A673 (cell line): ENCODE measurements at regions not wholly inside any gene's neighbourhood (a gene's known extent, or its start where the extent isn't known, plus 50 kb on each side); places are given as distances from the start of the nearest gene placed in this dataset.

Experiments
- BruUV-seq: library from RNA; stranded (reverse); fragments of 400-500 nt; replicated peaks from 2 replicates; lab custom pipeline; 2021; lab: Mats Ljungman, UMichigan
- CTCF ChIA-PET: fragments of 300-600 bp; sonication (Branson Sonifier 250); formaldehyde crosslinking; loops from one replicate; lab custom pipeline; 2022; ENCODE audit warnings: antibody characterized with exemption; lab: Charles Lee
- POLR2A ChIA-PET: fragments of 300-600 bp; sonication (Branson Sonifier 250); formaldehyde crosslinking; loops from one replicate; lab custom pipeline; 2022; ENCODE audit warnings: antibody characterized with exemption; ENCODE audit not compliant: low non-redundant PET; lab: Charles Lee
- DNase-seq: peaks from one replicate; pipeline ENCODE4 v3.0.0-alpha.2; 2015; ENCODE audit warnings: low spot score
- H3K27ac ChIP-seq: fragments of 200-600 bp; sonication (generic); 2 replicates; pipeline ENCODE4 v1.5.1; 2016; ENCODE audit warnings: mixed run types, low read depth, mild to moderate bottlenecking, mixed read lengths, antibody characterized with exemption, low read length; ENCODE audit not compliant: poor library complexity, severe bottlenecking
- H3K27me3 ChIP-seq: fragments of 200-600 bp; sonication (generic); replicated peaks from 2 replicates; pipeline ENCODE4 v1.6.1; 2017; ENCODE audit warnings: mixed run types, low read depth, mild to moderate bottlenecking, mixed read lengths, antibody characterized with exemption, low read length; ENCODE audit not compliant: insufficient read depth, poor library complexity
- H3K36me3 ChIP-seq: fragments of 200-600 bp; sonication (generic); 2 replicates; pipeline ENCODE4 v1.6.1; 2016; ENCODE audit warnings: mixed run types, mild to moderate bottlenecking, mixed read lengths, antibody characterized with exemption, low read length; ENCODE audit not compliant: insufficient read depth, poor library complexity, severe bottlenecking
- H3K4me1 ChIP-seq: fragments of 200-600 bp; sonication (generic); 2 replicates; pipeline ENCODE4 v1.6.1; 2017; ENCODE audit warnings: mixed run types, mild to moderate bottlenecking, mixed read lengths, antibody characterized with exemption, low read length; ENCODE audit not compliant: insufficient read depth, poor library complexity, severe bottlenecking
- H3K4me3 ChIP-seq: fragments of 200-600 bp; sonication (generic); 2 replicates; pipeline ENCODE4 v1.5.1; 2016; ENCODE audit warnings: low read depth, mixed run types, mild to moderate bottlenecking, mixed read lengths, low read length; ENCODE audit not compliant: poor library complexity, severe bottlenecking
- H3K9me3 ChIP-seq: fragments of 200-600 bp; sonication (generic); 2 replicates; pipeline ENCODE4 v1.6.1; 2016; ENCODE audit warnings: mixed run types, low read depth, mild to moderate bottlenecking, mixed read lengths, antibody characterized with exemption, low read length; ENCODE audit not compliant: poor library complexity, severe bottlenecking
- EZH2 ChIP-seq: fragments of 200-600 bp; sonication (generic); IDR thresholded peaks from 2 replicates; pipeline ENCODE4 v1.6.1; 2017; ENCODE audit warnings: borderline replicate concordance, low read depth, mild to moderate bottlenecking, mixed read lengths, antibody characterized with exemption, low read length; ENCODE audit not compliant: poor library complexity, severe bottlenecking
- intact Hi-C: fragments of 100-400 bp; cut with micrococcal nuclease; formaldehyde crosslinking; loops from one replicate; pipeline ENCODE4 v1.10.0; 2022; ENCODE audit not compliant: unreplicated experiment
- TF ChIP-seq, protein P1 (sequence below): fragments of 300-800, 200-600 bp; sonication (generic); conservative IDR thresholded peaks from 2 replicates; pipeline ENCODE4 v1.5.1; 2017; ENCODE audit warnings: low read depth, mild to moderate bottlenecking, antibody characterized with exemption, low read length, moderate library complexity, mixed read lengths

DNA sequence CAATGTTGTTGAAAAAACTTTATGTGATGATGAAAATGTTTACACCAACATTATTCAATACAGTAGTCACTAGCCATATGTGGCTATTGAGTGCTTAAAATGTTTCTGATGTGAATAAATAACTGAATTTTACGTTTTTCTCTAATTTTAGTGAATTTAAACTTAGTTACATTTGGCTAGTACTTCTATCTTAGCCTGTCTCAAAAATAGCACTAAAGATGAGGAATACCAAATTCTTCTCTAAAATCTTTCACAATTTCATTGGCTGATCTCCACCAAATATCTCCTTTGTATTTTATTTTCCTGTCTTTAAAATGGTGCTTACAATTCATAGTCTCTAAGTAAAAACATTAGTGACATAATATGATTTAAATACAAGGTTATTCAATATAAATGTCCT lies 83.7 kb upstream of the RND3 start:
- CTCF ChIA-PET: no interaction called here
- H3K4me1 ChIP-seq: no peaks in the 10 kb centered on the region
- H3K9me3 ChIP-seq: no peaks in the 10 kb centered on the region
- TF ChIP-seq, protein P1, sequence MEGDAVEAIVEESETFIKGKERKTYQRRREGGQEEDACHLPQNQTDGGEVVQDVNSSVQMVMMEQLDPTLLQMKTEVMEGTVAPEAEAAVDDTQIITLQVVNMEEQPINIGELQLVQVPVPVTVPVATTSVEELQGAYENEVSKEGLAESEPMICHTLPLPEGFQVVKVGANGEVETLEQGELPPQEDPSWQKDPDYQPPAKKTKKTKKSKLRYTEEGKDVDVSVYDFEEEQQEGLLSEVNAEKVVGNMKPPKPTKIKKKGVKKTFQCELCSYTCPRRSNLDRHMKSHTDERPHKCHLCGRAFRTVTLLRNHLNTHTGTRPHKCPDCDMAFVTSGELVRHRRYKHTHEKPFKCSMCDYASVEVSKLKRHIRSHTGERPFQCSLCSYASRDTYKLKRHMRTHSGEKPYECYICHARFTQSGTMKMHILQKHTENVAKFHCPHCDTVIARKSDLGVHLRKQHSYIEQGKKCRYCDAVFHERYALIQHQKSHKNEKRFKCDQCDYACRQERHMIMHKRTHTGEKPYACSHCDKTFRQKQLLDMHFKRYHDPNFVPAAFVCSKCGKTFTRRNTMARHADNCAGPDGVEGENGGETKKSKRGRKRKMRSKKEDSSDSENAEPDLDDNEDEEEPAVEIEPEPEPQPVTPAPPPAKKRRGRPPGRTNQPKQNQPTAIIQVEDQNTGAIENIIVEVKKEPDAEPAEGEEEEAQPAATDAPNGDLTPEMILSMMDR: no peak
- no peak for TF ChIP-seq EZH2
- no peak for DNase-seq
- BruUV-seq: no TSS peak
- no peak overlapping the region for H3K27ac ChIP-seq
- H3K36me3 ChIP-seq: no peaks in the 10 kb centered on the region
- H3K4me3 ChIP-seq: no peak overlapping the region
- intact Hi-C loops: no loop called here
- no peaks in the 10 kb centered on the region for H3K27me3 ChIP-seq
- POLR2A ChIA-PET: no interaction called here

DNA sequence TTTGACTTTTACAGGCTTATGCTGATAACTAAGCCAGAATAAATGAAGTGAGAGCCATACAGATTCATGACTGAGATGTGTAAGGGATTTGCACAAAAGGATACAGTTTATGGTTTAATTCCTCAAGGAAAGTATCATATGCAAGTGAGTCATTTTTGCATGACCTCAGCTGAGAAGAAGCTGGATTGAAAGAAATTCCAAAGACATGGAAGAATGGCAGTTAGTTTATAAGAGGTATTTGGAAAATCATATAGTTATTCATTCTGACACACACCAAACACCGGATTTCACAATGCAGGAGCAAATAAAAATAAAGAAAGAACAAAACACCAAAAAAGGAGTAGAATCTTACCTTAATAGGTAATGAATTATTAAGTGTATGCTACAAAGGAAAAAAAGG lies 83.2 kb upstream of the RND3 start:
- H3K4me1 ChIP-seq: no peaks in the 10 kb centered on the region
- ChIA-PET CTCF (no interaction called here), POLR2A (no interaction called here)
- DNase-seq: no peak
- TF ChIP-seq, protein P1: no peak
- TF ChIP-seq EZH2: no peak
- H3K4me3 ChIP-seq: no peak overlapping the region
- no peaks in the 10 kb centered on the region for H3K9me3 ChIP-seq
- no peaks in the 10 kb centered on the region for H3K36me3 ChIP-seq
- H3K27ac ChIP-seq: no peak overlapping the region
- BruUV-seq: no TSS peak
- intact Hi-C loops: no loop called here
- no peaks in the 10 kb centered on the region for H3K27me3 ChIP-seq

DNA sequence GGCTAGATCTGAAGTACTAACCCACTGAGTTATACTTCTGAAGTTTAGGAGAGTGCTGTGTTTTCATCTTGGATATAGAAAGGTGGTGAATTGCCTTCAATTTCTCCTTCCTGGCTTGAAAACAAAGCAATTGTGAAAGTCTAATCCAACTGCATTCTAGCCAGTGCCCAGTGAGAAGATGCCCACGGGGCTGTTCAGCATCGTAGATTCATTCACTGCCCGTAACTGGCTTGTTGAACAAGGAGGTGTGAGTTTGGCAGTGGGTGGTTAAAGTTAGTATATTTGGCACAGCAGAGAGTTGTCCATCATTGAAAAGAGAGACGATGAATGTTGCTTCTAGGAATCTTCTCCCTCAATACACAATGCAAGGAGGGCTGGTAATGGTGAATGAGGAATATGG lies 82.3 kb upstream of the RND3 start:
- H3K4me1 ChIP-seq: no peaks in the 10 kb centered on the region
- intact Hi-C loops: no loop called here
- H3K27ac ChIP-seq: no peak overlapping the region
- H3K36me3 ChIP-seq: no peaks in the 10 kb centered on the region
- ChIA-PET POLR2A (no interaction called here), CTCF (no interaction called here)
- H3K27me3 ChIP-seq: no peaks in the 10 kb centered on the region
- no peak overlapping the region for H3K4me3 ChIP-seq
- TF ChIP-seq EZH2: no peak
- TF ChIP-seq, protein P1: no peak
- no peak for DNase-seq
- BruUV-seq: no TSS peak
- no peaks in the 10 kb centered on the region for H3K9me3 ChIP-seq
